Frontal cortex (tissue), 3 donors: ENCODE measurements at regions not wholly inside any gene's neighbourhood (a gene's known extent, or its start where the extent isn't known, plus 50 kb on each side); places are given as distances from the start of the nearest gene placed in this dataset.
"Not testable (repeated sequence)": the region's sequence is repeated elsewhere in the genome, so short reads cannot be mapped to it uniquely, and the experiment has no call there.

Experiments
- DNase-seq, 2 donors: peaks; one replicate each; pipeline ENCODE4 v3.0.0; 2012; ENCODE audit warnings: low spot score in 2 of 2
- FAIRE-seq: peaks from 2 replicates; lab custom pipeline; 2012; peaks lifted over from hg19 to GRCh38; lab: Jason Lieb, UNC
- donor health status: control.
- donor health status: control.
- donor health status: control.

DNA sequence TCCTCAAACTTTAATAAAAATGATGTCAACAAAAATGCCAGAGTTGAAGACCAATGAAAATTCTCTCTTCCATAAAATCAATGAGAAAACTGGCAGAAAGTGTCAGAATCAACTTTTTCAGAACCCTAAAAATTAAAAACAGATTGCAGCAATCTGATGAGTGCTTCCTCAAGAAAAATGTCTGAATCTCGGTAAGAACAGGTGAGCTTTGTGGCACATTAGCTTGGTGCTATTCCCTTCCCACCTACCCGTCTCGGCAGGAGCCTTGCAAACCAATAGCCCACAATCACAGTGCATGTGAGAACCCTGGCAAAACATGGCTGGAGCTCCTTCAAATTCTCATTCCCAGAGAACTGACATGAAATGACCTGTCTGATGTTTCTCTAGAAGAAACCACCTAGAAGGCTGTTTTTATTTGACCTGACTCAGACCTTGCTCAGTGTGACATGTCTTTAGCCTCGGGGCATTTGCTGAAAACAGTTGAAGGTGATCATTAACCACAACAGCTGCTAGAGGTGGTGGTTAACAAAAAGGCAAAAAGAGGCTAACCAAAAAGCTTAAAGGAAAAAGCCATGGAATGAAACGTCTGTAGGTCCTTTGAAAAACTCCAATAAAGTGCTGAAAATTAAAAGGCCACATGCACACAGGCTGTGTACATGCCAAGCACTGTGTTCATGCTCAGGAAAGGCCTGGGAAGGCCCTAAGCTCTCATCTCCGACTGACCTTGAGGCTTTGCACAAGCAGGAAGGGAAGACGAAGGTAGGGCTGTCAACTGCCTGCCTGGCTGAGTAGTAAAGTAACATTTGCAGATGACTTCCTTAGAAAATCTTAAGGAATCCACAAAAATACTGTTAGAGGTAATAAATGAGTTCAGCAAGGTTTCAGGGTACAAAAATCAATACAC, 253.0 kb upstream of the NSMCE3 start:
- DNase-seq: no peak
- FAIRE-seq: no peak

DNA sequence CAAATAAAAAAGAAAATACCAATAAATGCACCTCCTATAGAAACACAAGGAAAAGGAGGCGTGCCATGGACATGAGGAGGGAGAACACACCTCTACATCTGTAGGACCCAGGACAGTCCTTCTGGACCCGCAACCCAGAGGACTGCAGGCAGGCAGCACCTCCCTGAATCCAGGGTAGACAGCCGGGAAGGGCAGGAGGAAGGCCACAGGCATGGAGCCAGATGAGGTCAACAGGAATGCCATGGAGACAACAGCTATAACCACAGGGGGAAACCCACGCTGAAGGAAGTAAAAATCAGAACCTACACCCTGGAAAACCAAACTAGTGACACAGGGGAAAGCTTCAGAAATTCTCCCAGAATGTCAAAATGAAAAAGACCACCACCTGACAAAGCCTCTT, 248.8 kb upstream of the NSMCE3 start:
- no peak for DNase-seq
- FAIRE-seq: no peak

- no peak for DNase-seq
- FAIRE-seq: no peak
Observed at GRCh38 chr15:29517829-29518228, 248.2 kb upstream of the NSMCE3 start.

DNA sequence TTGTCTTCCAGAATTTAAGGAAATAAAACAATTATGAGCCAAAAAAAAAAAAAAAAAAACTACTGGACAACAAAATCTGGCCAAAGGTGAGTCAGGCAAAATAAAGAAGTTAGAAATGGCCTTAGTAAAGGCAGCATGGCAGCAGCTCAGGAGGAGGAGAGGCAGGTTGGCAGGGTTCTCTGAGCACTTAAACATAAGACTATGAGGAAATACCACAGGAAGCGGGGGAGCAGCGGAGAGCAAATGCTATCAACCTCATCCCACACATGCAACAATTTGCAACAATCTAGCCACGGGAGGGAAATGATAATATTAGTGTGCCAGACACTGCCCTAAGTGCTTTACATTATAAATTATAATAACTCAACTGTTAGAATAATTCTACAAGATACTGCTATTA, 247.3 kb upstream of the NSMCE3 start:
- no peak for FAIRE-seq
- no peak for DNase-seq

- DNase-seq (no peak), FAIRE-seq (no peak)
Observed at GRCh38 chr15:29514926-29515325, 245.3 kb upstream of the NSMCE3 start.

DNA sequence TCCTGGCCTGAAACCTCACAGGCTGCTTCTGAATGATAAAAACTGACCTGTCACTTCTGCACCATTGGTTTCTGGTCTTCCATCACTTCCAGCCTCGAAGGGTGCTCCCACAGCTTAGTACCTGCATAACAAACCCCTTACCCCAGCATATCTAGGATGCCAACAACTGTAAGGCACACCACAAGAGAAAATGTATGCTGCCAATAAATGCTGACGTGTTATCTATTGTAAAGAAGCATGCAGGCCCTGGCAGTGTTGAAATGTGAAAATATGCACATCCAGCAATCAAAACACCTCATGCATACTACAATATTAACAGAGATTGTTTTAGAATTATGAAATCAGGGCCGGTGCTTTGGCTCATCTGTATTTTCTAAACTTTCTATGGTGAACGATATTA, 242.0 kb upstream of the NSMCE3 start:
- no peak for FAIRE-seq

GRCh38 chr15:29505535-29505934, 235.9 kb upstream of the NSMCE3 start:
- not testable (repeated sequence) for FAIRE-seq, DNase-seq

More for the DNA sequence above, 242.0 kb upstream of the NSMCE3 start:
- no peak for DNase-seq

GRCh38 chr15:29490747-29491471, 221.3 kb upstream of the NSMCE3 start:
- DNase-seq (no peak), FAIRE-seq (no peak)

DNA sequence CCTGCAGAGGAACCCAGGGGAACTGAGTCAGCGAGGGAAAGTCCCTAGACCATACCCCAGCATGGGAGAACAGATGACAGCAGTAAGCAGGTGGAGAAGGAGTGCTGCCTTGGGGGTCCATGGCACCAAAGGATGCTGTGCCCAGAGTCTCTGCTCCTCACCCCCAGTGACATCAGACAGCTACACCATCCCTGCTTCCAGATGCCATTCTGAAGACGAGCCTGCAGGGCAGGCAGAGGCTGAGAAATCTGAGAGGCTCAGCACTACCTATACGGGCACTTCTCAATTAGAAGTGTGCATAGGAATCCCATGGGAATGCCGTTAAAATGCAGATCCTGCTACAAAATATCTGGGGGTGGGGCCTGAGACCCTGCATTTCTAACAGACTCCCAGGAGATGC, 211.3 kb upstream of the NSMCE3 start:
- no peak for FAIRE-seq
- DNase-seq: no peak

GRCh38 chr15:29480278-29480677, 210.7 kb upstream of the NSMCE3 start:
- FAIRE-seq (no peak), DNase-seq (no peak)

- DNase-seq: no peak
- no peak for FAIRE-seq
Observed at GRCh38 chr15:29477256-29477655, 207.6 kb upstream of the NSMCE3 start.

GRCh38 chr15:29476503-29477080, 207.0 kb upstream of the NSMCE3 start:
- DNase-seq (no peak), FAIRE-seq (no peak)

- no peak for DNase-seq
- no peak for FAIRE-seq
Observed at GRCh38 chr15:29475096-29475495, 205.5 kb upstream of the NSMCE3 start.

GRCh38 chr15:29473621-29474105, 204.0 kb upstream of the NSMCE3 start:
- FAIRE-seq: no peak

DNA sequence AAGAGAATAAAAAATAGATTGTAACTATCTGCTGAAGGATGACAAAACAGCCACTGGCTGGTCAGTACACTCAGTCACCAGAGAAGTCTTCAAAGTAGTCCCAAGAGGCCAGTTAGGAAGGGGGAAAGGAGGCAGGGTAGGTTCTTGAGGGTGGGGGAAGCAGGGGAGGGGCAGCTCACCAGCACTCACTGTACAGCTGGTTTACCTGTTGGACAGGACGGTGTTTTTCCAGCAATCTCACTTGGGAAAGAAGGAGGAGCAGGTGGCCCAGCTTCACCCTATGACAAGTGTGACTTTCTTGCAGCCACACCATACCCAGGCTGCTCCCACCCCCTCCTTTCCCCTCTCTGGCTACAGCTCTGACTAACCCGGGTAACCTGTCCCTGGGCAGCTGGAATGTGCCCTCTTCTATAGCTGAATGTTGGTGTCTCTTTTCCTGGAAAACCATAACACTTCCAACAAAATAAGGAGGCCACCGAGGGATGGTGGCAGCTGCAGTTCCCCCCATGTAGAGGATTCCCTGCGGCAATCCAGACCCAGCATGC, 203.4 kb upstream of the NSMCE3 start:
- DNase-seq (no peak), FAIRE-seq (no peak)

More at GRCh38 chr15:29473621-29474105, 204.0 kb upstream of the NSMCE3 start:
- DNase-seq: no peak

- DNase-seq: no peak
- no peak for FAIRE-seq
Observed at GRCh38 chr15:29471757-29472156, 202.1 kb upstream of the NSMCE3 start.

- DNase-seq (no peak), FAIRE-seq (no peak)
Observed at GRCh38 chr15:29471306-29471705, 201.7 kb upstream of the NSMCE3 start.

DNA sequence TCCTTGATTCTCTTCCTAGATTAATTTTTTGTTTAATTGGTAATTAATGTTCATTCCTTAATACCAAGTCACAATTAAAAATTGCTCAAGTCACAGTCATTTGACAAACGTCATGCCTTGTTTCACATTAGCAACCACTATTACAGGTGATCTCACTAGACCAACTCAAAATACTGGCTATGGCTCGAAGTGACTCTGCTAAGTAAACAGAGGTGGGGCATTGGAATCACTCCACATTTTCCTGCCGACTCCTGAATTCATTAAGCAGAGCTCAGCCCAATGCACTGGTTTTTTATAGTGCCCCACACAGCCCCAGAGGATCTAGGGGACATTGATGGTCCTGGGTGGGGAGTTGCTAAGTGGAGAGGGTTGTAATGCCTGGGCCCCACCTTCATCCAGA, 201.2 kb upstream of the NSMCE3 start:
- no peak for FAIRE-seq

DNA sequence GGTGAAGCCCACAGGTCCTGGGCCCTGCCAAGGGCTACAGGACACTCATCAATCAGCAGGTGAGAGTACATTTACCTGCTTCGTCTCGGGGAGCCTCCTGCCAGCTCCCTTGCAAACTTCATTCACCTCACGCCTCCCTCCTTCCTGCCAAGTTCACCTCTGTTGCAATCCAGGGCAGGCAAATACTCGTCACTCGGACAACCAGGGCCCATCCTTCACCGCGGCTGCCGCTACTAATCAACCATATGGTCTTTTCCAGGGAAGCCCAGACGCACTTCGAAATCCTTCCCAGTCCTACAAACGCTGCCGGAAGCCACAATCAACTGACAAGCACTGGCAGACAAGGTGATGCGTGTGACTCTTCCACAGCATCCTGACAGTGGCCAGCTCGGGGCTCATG, 200.7 kb upstream of the NSMCE3 start:
- no peak for FAIRE-seq
- DNase-seq: no peak

More for the DNA sequence above, 201.2 kb upstream of the NSMCE3 start:
- no peak for DNase-seq

GRCh38 chr15:29468899-29469298, 199.3 kb upstream of the NSMCE3 start:
- DNase-seq (no peak), FAIRE-seq (no peak)
